DOHH2 (cell line): ENCODE measurements at regions not wholly inside any gene's neighbourhood (a gene's known extent, or its start where the extent isn't known, plus 50 kb on each side); places are given as distances from the start of the nearest gene placed in this dataset.

Experiments used
- EZH2phosphoT487 ChIP-seq: fragments of 200-600 bp; sonication (generic); IDR thresholded peaks from 2 replicates; pipeline ENCODE4 v1.6.1; 2017; ENCODE audit warnings: borderline replicate concordance, mild to moderate bottlenecking, antibody characterized with exemption, low read length, moderate library complexity, mixed read lengths
- TF ChIP-seq, protein P1 (sequence below): fragments of 200-600 bp; sonication (generic); IDR thresholded peaks from one replicate; pipeline ENCODE4 v1.5.1; 2014; ENCODE audit warnings: antibody characterized with exemption, mild to moderate bottlenecking, low read depth, low read length; ENCODE audit not compliant: poor library complexity, severe bottlenecking

DNA sequence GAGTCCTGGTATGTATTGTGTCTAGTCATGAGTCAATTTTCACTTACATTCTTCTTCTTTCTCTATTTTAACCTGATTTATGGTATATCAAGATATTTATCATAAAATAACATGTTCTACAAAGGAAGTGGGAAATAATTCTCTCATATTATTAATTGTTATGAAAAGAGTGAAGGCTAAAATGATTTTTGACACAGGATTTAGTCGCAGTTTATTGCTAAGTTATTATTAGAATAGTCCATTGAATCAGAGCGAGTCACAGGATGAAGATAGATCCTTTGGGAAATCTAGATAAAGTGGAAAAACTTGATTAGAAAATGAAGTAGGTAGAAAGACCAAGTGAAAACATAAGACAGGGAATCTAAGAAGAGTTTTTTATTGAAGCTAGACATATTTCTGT, 184.3 kb upstream of the DGKB start:
- TF ChIP-seq, protein P1, sequence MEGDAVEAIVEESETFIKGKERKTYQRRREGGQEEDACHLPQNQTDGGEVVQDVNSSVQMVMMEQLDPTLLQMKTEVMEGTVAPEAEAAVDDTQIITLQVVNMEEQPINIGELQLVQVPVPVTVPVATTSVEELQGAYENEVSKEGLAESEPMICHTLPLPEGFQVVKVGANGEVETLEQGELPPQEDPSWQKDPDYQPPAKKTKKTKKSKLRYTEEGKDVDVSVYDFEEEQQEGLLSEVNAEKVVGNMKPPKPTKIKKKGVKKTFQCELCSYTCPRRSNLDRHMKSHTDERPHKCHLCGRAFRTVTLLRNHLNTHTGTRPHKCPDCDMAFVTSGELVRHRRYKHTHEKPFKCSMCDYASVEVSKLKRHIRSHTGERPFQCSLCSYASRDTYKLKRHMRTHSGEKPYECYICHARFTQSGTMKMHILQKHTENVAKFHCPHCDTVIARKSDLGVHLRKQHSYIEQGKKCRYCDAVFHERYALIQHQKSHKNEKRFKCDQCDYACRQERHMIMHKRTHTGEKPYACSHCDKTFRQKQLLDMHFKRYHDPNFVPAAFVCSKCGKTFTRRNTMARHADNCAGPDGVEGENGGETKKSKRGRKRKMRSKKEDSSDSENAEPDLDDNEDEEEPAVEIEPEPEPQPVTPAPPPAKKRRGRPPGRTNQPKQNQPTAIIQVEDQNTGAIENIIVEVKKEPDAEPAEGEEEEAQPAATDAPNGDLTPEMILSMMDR: no peak
- no peak for TF ChIP-seq EZH2phosphoT487
